ENCODE measurements at regions not wholly inside any gene's neighbourhood (a gene's known extent, or its start where the extent isn't known, plus 50 kb on each side); places are given as distances from the start of the nearest gene placed in this dataset.
"Not testable (repeated sequence)": the region's sequence is repeated elsewhere in the genome, so short reads cannot be mapped to it uniquely, and the experiment has no call there.

- H3K27me3 Mint-ChIP-seq, result no peaks in the 10 kb centered on the region
- H3K27ac Mint-ChIP-seq, result no peak overlapping the region
- POLR2A ChIA-PET, result no interaction called here
- H3K9me3 Mint-ChIP-seq, result no peaks in the 10 kb centered on the region
- H3K4me3 Mint-ChIP-seq, result no peak overlapping the region
- no peak for DNase-seq
- no peaks in the 10 kb centered on the region for H3K4me1 Mint-ChIP-seq
- CTCF ChIA-PET, result no interaction called here
- H3K36me3 Mint-ChIP-seq (ENCODE audit: low read depth), result no peaks in the 10 kb centered on the region
Observed at GRCh38 chr6:10140824-10141223, 274.1 kb downstream of the TFAP2A start.

DNA sequence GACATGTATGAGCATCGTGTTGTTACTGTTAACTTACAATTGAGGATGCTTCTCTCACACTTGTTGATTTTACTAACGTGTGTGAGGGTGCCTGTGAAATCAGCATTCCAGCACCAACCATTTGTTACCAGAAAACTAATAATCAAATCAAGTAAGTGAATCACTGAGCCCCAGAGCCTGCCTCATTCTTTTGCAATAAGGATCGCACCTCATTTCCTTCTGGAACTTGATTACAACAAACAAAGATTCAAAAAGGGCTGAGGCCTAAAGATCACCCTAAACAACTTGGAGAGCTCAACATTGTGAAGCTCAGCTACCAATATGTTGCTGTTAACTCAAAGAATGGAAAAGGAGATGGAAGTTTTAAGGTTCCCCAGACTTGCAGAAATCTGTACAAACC lies 274.7 kb downstream of the TFAP2A start:
- no peaks in the 10 kb centered on the region for H3K36me3 Mint-ChIP-seq (ENCODE audit: low read depth)
- H3K27me3 Mint-ChIP-seq, result no peaks in the 10 kb centered on the region
- no peak overlapping the region for H3K27ac Mint-ChIP-seq
- no peaks in the 10 kb centered on the region for H3K4me1 Mint-ChIP-seq
- ChIA-PET CTCF (no interaction called here), POLR2A (no interaction called here)
- DNase-seq, result no peak
- H3K9me3 Mint-ChIP-seq, result no peaks in the 10 kb centered on the region
- no peak overlapping the region for H3K4me3 Mint-ChIP-seq

- no peak overlapping the region for H3K4me3 Mint-ChIP-seq
- no peaks in the 10 kb centered on the region for H3K36me3 Mint-ChIP-seq (ENCODE audit: low read depth)
- no peaks in the 10 kb centered on the region for H3K4me1 Mint-ChIP-seq
- no peaks in the 10 kb centered on the region for H3K9me3 Mint-ChIP-seq
- ChIA-PET CTCF (interaction anchor here (1.2 kb wide), 1 partner anchor 71 kb away, joined by 4 read pairs; no protein-coding TSS in a partner anchor), POLR2A (no interaction called here)
- DNase-seq, result no peak
- H3K27me3 Mint-ChIP-seq, result no peaks in the 10 kb centered on the region
- H3K27ac Mint-ChIP-seq, result no peak overlapping the region
Observed at GRCh38 chr6:10138917-10139316, 276.0 kb downstream of the TFAP2A start.

GRCh38 chr6:10136636-10137035 lies 278.2 kb downstream of the TFAP2A start:
- Mint-ChIP-seq H3K36me3 (ENCODE audit: low read depth) (no peaks in the 10 kb centered on the region), H3K27ac (no peak overlapping the region), H3K9me3 (no peaks in the 10 kb centered on the region), H3K4me1 (no peaks in the 10 kb centered on the region), H3K27me3 (no peaks in the 10 kb centered on the region), H3K4me3 (no peak overlapping the region)
- CTCF ChIA-PET, result interaction anchor here (0.7 kb wide), 1 partner anchor 25 kb away, joined by 3 read pairs; no protein-coding TSS in a partner anchor
- no peak for DNase-seq
- POLR2A ChIA-PET, result no interaction called here

DNA sequence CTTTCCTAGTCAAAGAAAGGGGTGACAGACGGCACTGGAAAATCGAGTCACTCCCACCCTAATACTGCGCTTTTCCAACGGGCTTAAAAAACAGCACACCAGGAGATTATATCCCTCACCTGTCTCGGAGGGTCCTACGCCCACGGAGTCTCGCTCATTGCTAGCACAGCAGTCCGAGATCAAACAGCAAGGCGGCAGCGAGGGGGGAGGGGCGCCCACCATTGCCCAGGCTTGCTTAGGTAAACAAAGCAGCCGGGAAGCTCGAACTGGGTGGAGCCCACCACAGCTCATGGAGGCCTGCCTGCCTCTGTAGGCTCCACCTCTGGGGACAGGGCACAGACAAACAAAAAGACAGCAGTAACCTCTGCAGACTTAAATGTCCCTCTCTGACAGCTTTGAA lies 280.7 kb downstream of the TFAP2A start:
- H3K27me3 Mint-ChIP-seq, H3K4me3 Mint-ChIP-seq: not testable (repeated sequence)

GRCh38 chr6:10128721-10129120 lies 286.2 kb downstream of the TFAP2A start:
- CTCF ChIA-PET, result no interaction called here
- no peaks in the 10 kb centered on the region for H3K27me3 Mint-ChIP-seq

More for the DNA sequence above, 280.7 kb downstream of the TFAP2A start:
- DNase-seq; H3K27ac Mint-ChIP-seq; H3K4me1 Mint-ChIP-seq; POLR2A ChIA-PET; H3K9me3 Mint-ChIP-seq; CTCF ChIA-PET; H3K36me3 Mint-ChIP-seq (ENCODE audit: low read depth): not testable (repeated sequence)

DNA sequence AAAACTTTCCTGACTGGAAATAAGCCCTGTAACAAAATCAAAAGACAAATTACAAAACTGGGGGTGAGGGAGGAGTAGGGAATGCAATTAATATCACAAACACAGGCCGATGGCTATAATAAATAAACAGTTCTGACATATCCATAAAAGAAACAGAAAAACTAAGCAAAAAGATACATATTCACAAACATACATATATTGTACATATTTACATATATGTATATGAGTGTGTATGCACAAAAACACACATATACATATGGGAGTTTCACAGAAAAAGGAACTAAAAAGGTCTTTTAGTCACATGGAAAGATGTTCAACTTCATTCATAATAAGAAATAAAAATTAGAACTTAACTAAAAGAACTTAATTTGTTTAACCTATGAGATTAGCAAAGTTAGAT lies 292.7 kb downstream of the TFAP2A start:
- no peak for DNase-seq
- ChIA-PET POLR2A (no interaction called here), CTCF (no interaction called here)
- Mint-ChIP-seq H3K4me3 (no peak overlapping the region), H3K27ac (no peak overlapping the region), H3K9me3 (no peaks in the 10 kb centered on the region), H3K4me1 (no peaks in the 10 kb centered on the region), H3K27me3 (no peaks in the 10 kb centered on the region), H3K36me3 (ENCODE audit: low read depth) (no peaks in the 10 kb centered on the region)

More at GRCh38 chr6:10128721-10129120, 286.2 kb downstream of the TFAP2A start:
- H3K4me3 Mint-ChIP-seq, result no peak overlapping the region
- POLR2A ChIA-PET, result no interaction called here
- H3K27ac Mint-ChIP-seq, result no peak overlapping the region
- H3K9me3 Mint-ChIP-seq, result no peaks in the 10 kb centered on the region
- no peaks in the 10 kb centered on the region for H3K36me3 Mint-ChIP-seq (ENCODE audit: low read depth)
- DNase-seq, result no peak
- no peaks in the 10 kb centered on the region for H3K4me1 Mint-ChIP-seq

DNA sequence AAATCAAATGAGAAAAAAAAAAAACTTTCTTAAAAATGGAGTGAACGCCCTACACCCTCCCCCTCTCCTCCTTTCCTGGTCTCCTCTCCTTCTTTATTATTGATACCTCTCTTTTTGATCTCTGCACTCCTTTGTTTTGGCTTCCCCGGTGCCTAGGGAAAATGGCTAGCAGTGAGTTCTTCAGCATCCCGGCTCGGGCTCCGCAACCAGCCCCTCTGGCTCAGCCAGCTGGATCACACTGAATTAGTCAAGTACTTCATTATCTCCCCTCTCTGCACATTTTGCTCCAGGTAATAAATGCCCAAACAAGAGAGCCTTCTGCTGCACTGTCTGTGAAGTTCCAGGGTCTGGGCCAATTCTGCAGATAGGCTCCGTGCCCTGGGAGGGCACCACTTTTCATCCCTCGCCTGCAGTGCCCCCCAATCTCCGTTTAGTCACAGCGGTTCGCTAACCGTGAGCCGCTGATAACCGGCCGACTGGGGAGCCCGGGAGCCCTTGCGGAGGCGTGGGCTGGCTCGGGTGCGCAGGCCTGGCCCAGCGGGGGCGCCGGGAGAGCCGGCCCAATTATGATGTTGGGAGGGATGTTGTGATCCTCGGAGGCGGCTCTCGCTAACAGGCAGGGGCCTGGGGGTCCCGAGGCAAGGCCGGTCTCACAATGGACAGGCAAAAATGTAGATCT lies 301.9 kb downstream of the TFAP2A start:
- no peaks in the 10 kb centered on the region for H3K36me3 Mint-ChIP-seq (ENCODE audit: low read depth)
- peaks cover 9% of the 10 kb centered on the region for H3K27me3 Mint-ChIP-seq
- POLR2A ChIA-PET, result no interaction called here

DNA sequence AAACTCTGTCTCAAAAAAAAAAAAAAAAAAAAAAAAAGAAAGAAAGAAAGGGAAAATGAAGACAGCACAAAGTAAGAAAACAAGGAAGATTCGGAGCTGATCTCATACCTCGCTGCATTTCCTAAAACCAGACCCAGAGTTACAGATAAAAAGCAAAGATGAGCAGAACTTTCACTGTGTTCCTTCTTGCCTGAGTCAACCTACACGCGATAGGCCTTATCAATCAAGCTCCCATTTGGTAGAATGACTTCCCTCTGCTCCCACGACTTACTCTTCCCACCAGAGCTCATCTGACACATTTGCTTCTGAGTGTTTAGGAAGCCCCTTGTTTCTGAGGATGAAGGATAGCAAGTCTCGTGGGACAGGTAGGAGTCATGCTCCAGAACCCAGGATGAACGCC lies 302.9 kb downstream of the TFAP2A start:
- Mint-ChIP-seq H3K36me3 (ENCODE audit: low read depth) (no peaks in the 10 kb centered on the region), H3K4me1 (no peaks in the 10 kb centered on the region), H3K27me3 (peaks cover 9% of the 10 kb centered on the region), H3K27ac (no peak overlapping the region), H3K9me3 (no peaks in the 10 kb centered on the region), H3K4me3 (no peak overlapping the region)
- ChIA-PET CTCF (interaction anchor here (0.6 kb wide), 1 partner anchor 24 kb away, joined by 3 read pairs; no protein-coding TSS in a partner anchor), POLR2A (no interaction called here)
- DNase-seq, result no peak

More for the DNA sequence above, 301.9 kb downstream of the TFAP2A start:
- DNase-seq, result no peak
- H3K4me1 Mint-ChIP-seq, result no peaks in the 10 kb centered on the region
- CTCF ChIA-PET, result no interaction called here
- no peaks in the 10 kb centered on the region for H3K9me3 Mint-ChIP-seq
- no peak overlapping the region for H3K27ac Mint-ChIP-seq
- no peak overlapping the region for H3K4me3 Mint-ChIP-seq

DNA sequence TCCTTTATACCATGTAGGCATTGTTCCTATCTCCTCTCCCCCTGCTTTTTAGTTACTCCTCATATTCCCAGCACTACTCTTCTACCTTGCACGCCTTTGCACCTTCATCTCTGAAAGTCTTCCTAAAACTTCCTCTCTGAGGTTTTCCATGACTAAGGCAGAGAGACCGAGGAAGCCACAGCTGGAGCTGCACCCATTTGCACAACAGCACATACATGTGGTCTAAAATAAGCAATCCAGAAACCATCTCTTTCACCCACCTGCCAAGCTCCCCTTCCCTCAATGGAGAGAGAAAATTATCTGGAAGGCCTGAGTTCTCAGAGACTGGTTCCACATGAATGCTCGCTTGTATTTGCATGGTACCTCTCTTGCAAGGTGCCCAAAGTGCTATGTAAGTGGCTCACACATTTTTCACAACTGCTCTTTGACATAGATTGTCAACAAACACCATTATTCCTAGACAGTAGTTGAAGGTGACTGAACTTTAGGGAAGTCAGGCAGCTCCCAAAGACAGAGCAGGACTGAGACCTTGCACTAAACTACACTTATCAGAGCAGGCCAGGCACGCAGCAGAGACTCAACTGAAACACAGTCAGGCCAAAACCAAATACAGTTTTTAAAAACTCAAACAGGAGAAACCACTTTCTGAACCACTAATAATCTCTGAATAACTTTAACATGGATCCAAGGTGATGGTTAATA lies 313.2 kb downstream of the TFAP2A start:
- no peaks in the 10 kb centered on the region for H3K9me3 Mint-ChIP-seq
- H3K4me3 Mint-ChIP-seq, result no peak overlapping the region
- no peaks in the 10 kb centered on the region for H3K27me3 Mint-ChIP-seq
- no peak for DNase-seq
- H3K27ac Mint-ChIP-seq, result no peak overlapping the region
- POLR2A ChIA-PET, result no interaction called here
- no peaks in the 10 kb centered on the region for H3K36me3 Mint-ChIP-seq (ENCODE audit: low read depth)
- CTCF ChIA-PET, result no interaction called here
- no peaks in the 10 kb centered on the region for H3K4me1 Mint-ChIP-seq

DNA sequence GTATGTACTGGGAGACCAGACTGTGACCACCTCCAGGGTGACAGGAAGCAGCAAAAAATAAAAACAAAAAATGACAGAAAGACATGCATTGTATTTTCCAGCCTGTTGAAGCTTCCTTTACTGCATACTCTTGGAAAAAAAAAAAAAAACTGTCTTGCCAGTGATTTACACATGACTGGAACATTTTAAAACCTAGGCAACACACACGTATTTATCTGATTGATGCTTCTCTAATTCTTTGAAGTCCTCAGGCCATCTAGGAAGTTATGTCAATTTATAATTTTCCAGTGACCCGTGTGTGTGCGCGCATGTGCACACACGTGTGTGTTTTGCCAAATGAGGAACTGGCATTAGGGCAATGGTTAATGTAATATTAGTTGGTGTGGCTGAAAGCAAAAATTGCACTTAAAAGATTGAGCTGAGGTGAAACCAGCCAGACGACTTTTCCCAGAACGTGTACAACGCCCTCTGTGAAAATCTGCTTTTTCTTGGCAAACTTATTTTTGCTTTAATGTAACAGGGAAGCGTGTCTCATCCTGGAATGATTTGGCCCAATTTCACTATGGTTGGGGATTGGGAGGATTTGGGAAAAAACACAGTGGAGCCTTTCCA lies 315.2 kb downstream of the TFAP2A start:
- ChIA-PET CTCF (no interaction called here), POLR2A (no interaction called here)
- DNase-seq, result no peak
- Mint-ChIP-seq H3K27me3 (no peaks in the 10 kb centered on the region), H3K27ac (no peak overlapping the region), H3K4me3 (no peak overlapping the region), H3K36me3 (ENCODE audit: low read depth) (no peaks in the 10 kb centered on the region), H3K9me3 (peaks cover 3% of the 10 kb centered on the region), H3K4me1 (no peaks in the 10 kb centered on the region)

DNA sequence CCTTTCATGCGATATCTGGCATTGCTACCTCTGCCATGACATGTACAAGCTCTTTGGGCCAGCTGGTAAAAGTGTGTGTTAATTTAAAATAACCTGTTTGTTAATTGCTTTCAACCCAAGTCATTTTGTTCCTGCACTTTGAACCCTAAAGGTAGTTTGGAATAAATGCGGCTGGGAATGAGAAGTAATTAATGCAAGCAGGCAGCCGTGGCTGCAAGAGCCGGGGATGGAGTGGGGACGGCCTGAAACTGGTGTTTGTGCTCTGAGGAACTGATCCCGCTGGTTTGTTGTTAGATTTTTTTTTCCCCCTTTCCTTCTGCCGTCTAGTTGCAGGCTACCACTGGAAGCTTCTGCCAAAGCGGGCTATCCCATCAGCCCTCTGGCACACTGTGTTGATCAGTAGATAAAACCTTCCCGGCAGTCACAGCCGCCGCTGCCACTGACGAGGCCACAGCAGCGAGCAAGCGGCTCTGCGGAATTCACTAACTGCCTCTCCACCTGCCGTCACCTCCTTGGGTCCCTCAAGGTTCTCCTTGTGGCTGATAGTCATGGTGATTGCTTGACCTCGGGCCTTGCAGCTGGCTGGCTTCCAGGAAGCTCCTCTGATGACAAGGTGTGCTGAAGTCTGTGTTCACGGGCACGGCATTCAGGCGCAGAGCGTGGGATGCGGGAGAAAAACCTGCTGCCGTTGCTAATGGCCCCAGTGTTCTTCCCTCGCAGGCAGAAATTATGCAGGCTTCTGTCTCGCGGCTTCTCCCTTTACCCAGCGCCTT lies 315.9 kb downstream of the TFAP2A start:
- Mint-ChIP-seq H3K4me1 (no peaks in the 10 kb centered on the region), H3K36me3 (ENCODE audit: low read depth) (peaks cover 1% of the 10 kb centered on the region), H3K27ac (no peak overlapping the region), H3K27me3 (no peaks in the 10 kb centered on the region), H3K4me3 (no peak overlapping the region), H3K9me3 (peaks cover 7% of the 10 kb centered on the region)
- POLR2A ChIA-PET, result no interaction called here
- CTCF ChIA-PET, result no interaction called here
- DNase-seq, result no peak

- H3K4me1 Mint-ChIP-seq, result no peaks in the 10 kb centered on the region
- peaks cover 3% of the 10 kb centered on the region for H3K36me3 Mint-ChIP-seq (ENCODE audit: low read depth)
- H3K27ac Mint-ChIP-seq, result no peak overlapping the region
- ChIA-PET POLR2A (no interaction called here), CTCF (no interaction called here)
- DNase-seq, result no peak
- H3K4me3 Mint-ChIP-seq, result no peak overlapping the region
- no peaks in the 10 kb centered on the region for H3K27me3 Mint-ChIP-seq
- H3K9me3 Mint-ChIP-seq, result peaks cover 9% of the 10 kb centered on the region
Observed at GRCh38 chr6:10093282-10093681, 321.6 kb downstream of the TFAP2A start.

Data from activated CD4-positive, alpha-beta T cell treated with anti-CD3 and anti-CD28 coated beads, Interleukin-2, amount 10 ng/mL, durations not matched to agents 7 days and 5 days (primary cell).